Activated CD4-positive, alpha-beta T cell treated with anti-CD3 and anti-CD28 coated beads, Interleukin-2, amount 10 ng/mL, durations not matched to agents 24 days and 14 days (primary cell): ENCODE measurements at regions not wholly inside any gene's neighbourhood (a gene's known extent, or its start where the extent isn't known, plus 50 kb on each side); places are given as distances from the start of the nearest gene placed in this dataset.

Experiments
- DNase-seq: peaks from one replicate; pipeline ENCODE4 v3.0.0; 2022
- H3K27ac Mint-ChIP-seq: one replicate; pipeline ENCODE4 v1.8.0; 2022; ENCODE audit warnings: mild to moderate bottlenecking, mixed read lengths
- H3K27me3 Mint-ChIP-seq: one replicate; pipeline ENCODE4 v1.8.0; 2022; ENCODE audit warnings: mixed read lengths
- H3K36me3 Mint-ChIP-seq: one replicate; pipeline ENCODE4 v1.8.0; 2022; ENCODE audit warnings: low read depth, mild to moderate bottlenecking, mixed read lengths
- H3K4me1 Mint-ChIP-seq: one replicate; pipeline ENCODE4 v1.8.0; 2021; ENCODE audit warnings: mixed read lengths
- H3K4me3 Mint-ChIP-seq: one replicate; pipeline ENCODE4 v1.8.0; 2022; ENCODE audit warnings: mild to moderate bottlenecking, moderate library complexity, mixed read lengths
- H3K9me3 Mint-ChIP-seq: one replicate; pipeline ENCODE4 v1.8.0; 2021; ENCODE audit warnings: mixed read lengths
- intact Hi-C: fragments of 100-400 bp; cut with micrococcal nuclease; formaldehyde crosslinking; loops from one replicate; pipeline ENCODE4 v1.15.1; 2023

GRCh38 chr6:170018936-170019817 lies 267.8 kb downstream of the ERMARD start:
- no peak for DNase-seq
- Mint-ChIP-seq H3K27me3 (peaks cover 23% of the 10 kb centered on the region), H3K4me1 (no peaks in the 10 kb centered on the region), H3K9me3 (no peaks in the 10 kb centered on the region), H3K27ac (no peak overlapping the region), H3K4me3 (no peak overlapping the region), H3K36me3 (no peaks in the 10 kb centered on the region)
- intact Hi-C loops, result no loop called here

- no peaks in the 10 kb centered on the region for H3K36me3 Mint-ChIP-seq
- no peak overlapping the region for H3K4me3 Mint-ChIP-seq
- no peak for DNase-seq
- intact Hi-C loops, result no loop called here
- H3K27me3 Mint-ChIP-seq, result peaks cover 27% of the 10 kb centered on the region
- H3K9me3 Mint-ChIP-seq, result no peaks in the 10 kb centered on the region
- no peaks in the 10 kb centered on the region for H3K4me1 Mint-ChIP-seq
- H3K27ac Mint-ChIP-seq, result no peak overlapping the region
Measured at GRCh38 chr6:170018422-170018935, 267.1 kb downstream of the ERMARD start.

GRCh38 chr6:170017603-170018320 lies 266.3 kb downstream of the ERMARD start:
- no peak for DNase-seq
- no peaks in the 10 kb centered on the region for H3K9me3 Mint-ChIP-seq

GRCh38 chr6:170013815-170014214 lies 262.4 kb downstream of the ERMARD start:
- intact Hi-C loops, result no loop called here
- Mint-ChIP-seq H3K27ac (no peak overlapping the region), H3K4me3 (no peak overlapping the region)

More at GRCh38 chr6:170017603-170018320, 266.3 kb downstream of the ERMARD start:
- Mint-ChIP-seq H3K36me3 (no peaks in the 10 kb centered on the region), H3K4me3 (no peak overlapping the region), H3K4me1 (no peaks in the 10 kb centered on the region), H3K27me3 (peaks cover 31% of the 10 kb centered on the region), H3K27ac (no peak overlapping the region)
- intact Hi-C loops, result no loop called here

DNA sequence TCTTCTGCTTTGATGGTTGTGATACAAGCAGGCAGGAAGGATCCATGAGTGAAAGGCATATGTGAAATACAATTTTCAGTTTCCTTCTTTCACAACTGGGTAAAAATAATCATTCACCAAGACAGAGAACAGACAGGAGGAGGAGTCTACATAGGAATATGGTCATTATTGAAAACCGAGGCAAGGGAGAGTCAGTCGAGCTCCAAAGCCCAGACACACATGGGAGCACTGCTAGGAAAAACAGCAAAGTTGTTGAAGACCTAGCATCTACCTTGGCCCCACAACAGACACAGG lies 260.6 kb downstream of the ERMARD start:
- Mint-ChIP-seq H3K27me3 (peaks cover 18% of the 10 kb centered on the region), H3K4me1 (no peaks in the 10 kb centered on the region), H3K27ac (no peak overlapping the region), H3K36me3 (no peaks in the 10 kb centered on the region), H3K9me3 (no peaks in the 10 kb centered on the region), H3K4me3 (no peak overlapping the region)
- DNase-seq, result no peak
- intact Hi-C loops, result no loop called here

More at GRCh38 chr6:170013815-170014214, 262.4 kb downstream of the ERMARD start:
- Mint-ChIP-seq H3K9me3 (no peaks in the 10 kb centered on the region), H3K36me3 (no peaks in the 10 kb centered on the region), H3K4me1 (no peaks in the 10 kb centered on the region), H3K27me3 (peaks cover 23% of the 10 kb centered on the region)
- no peak for DNase-seq

GRCh38 chr6:170011204-170012036 lies 260.0 kb downstream of the ERMARD start:
- intact Hi-C loops, result no loop called here
- Mint-ChIP-seq H3K9me3 (no peaks in the 10 kb centered on the region), H3K4me1 (no peaks in the 10 kb centered on the region), H3K27me3 (peaks cover 17% of the 10 kb centered on the region), H3K36me3 (no peaks in the 10 kb centered on the region), H3K4me3 (no peak overlapping the region), H3K27ac (no peak overlapping the region)
- no peak for DNase-seq

DNA sequence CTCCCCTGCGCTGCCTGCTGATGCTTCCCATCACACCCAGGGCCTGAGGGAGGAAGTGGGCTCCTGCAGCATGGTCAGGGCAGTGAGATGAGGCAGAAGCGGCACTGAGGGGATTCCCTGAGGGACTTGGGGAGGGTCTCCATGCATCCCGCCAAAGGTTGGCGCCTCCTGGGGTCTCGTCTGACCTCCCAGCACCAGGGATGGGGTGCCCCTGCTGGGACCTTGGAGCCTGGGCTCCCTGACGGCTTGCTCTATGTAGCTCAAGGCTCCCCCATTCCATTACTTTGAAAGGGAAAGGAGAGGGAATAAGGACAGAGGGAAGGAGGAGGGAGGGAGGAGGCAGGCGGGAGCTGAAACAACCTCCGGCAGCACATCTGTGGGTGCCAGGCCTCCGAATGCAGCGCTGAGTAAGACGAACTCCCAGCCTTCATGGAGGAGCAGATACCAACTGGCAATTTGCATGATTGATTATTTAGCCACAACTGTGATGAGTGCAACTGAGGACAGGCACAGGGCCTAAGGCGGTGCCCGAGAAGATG lies 259.3 kb downstream of the ERMARD start:
- intact Hi-C loops, result no loop called here
- Mint-ChIP-seq H3K27me3 (peaks cover 17% of the 10 kb centered on the region), H3K27ac (no peak overlapping the region), H3K9me3 (peaks cover under 1% of the 10 kb centered on the region), H3K4me3 (no peak overlapping the region), H3K4me1 (no peaks in the 10 kb centered on the region), H3K36me3 (no peaks in the 10 kb centered on the region)
- DNase-seq, result no peak

GRCh38 chr6:170008294-170008785 lies 256.9 kb downstream of the ERMARD start:
- H3K36me3 Mint-ChIP-seq, result no peaks in the 10 kb centered on the region
- H3K9me3 Mint-ChIP-seq, result peaks cover 8% of the 10 kb centered on the region
- intact Hi-C loops, result no loop called here
- no peaks in the 10 kb centered on the region for H3K4me1 Mint-ChIP-seq
- DNase-seq, result no peak
- peaks cover 7% of the 10 kb centered on the region for H3K27me3 Mint-ChIP-seq
- no peak overlapping the region for H3K4me3 Mint-ChIP-seq
- H3K27ac Mint-ChIP-seq, result no peak overlapping the region

DNA sequence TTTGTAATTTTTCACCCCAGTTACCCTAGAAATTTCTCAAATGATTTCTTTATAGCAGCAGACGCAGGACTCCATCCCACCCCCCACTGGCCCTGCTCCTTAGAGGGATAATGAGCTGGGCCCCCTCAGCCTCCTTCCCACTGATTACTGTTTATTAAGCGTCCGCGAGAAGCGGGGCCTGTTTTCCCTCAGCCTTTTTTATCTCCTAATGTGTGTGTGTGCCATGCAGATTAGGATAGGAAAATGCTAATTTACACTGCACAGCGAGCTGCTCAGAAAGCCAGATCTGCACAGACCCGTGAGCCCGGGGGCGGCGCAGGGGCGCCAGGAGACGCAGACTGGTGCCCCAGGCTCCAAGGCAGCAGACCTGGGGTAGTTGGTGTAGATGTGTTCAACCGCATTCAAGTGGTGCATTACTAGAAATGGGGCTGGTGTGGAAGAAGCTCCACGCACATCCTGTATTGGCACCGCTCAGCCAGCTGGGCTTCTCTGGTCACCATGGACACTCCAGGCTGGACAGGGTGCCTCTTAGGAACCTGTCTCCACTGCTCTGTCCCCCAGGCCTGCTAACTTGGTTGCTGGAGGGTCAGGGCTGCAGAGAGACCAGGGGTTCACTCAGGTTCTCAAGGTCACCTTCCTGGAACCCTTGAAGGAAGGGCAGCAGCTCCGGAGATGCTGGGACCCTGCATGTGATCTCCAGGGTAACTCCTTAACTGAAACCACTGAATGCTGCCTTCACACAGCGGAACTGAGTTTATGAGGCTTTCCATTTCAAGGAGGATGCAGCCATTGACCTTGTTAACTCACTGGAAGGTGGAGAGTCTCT lies 256.3 kb downstream of the ERMARD start:
- H3K36me3 Mint-ChIP-seq, result no peaks in the 10 kb centered on the region
- peaks cover 2% of the 10 kb centered on the region for H3K27me3 Mint-ChIP-seq
- DNase-seq, result no peak
- intact Hi-C loops, result no loop called here
- no peak overlapping the region for H3K27ac Mint-ChIP-seq
- no peaks in the 10 kb centered on the region for H3K4me1 Mint-ChIP-seq
- H3K9me3 Mint-ChIP-seq, result peaks cover 8% of the 10 kb centered on the region
- no peak overlapping the region for H3K4me3 Mint-ChIP-seq

DNA sequence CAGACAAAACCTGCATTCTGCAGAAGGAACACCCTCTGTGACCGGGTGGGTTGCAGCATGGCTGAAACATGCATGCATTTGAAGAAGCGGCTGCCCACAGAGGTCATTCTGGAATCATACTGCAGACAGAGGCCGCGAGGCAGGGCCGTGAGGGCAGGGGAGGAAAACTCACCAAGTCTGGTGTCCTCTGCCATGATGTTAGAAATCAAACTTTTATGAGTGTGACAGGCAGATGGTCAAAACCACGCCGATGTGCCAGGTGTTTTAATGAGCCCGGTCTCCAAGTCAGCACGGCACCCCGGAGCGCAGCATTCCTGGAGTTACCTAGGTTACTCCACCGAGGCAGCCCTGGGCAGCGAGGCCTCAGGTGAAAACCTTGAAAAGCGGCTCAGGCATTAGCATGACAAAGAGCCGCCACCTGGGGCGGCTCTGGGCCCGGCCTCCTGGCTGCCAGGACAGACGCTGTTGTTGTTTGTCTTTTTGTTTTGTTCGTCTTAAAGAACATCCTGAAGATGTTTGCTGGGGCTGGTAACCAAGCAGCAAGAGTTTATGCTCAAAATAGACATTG lies 255.6 kb downstream of the ERMARD start:
- Mint-ChIP-seq H3K4me1 (no peaks in the 10 kb centered on the region), H3K27ac (no peak overlapping the region), H3K36me3 (no peaks in the 10 kb centered on the region), H3K9me3 (peaks cover 13% of the 10 kb centered on the region), H3K27me3 (no peaks in the 10 kb centered on the region), H3K4me3 (no peak overlapping the region)
- intact Hi-C loops, result no loop called here
- DNase-seq, result no peak

DNA sequence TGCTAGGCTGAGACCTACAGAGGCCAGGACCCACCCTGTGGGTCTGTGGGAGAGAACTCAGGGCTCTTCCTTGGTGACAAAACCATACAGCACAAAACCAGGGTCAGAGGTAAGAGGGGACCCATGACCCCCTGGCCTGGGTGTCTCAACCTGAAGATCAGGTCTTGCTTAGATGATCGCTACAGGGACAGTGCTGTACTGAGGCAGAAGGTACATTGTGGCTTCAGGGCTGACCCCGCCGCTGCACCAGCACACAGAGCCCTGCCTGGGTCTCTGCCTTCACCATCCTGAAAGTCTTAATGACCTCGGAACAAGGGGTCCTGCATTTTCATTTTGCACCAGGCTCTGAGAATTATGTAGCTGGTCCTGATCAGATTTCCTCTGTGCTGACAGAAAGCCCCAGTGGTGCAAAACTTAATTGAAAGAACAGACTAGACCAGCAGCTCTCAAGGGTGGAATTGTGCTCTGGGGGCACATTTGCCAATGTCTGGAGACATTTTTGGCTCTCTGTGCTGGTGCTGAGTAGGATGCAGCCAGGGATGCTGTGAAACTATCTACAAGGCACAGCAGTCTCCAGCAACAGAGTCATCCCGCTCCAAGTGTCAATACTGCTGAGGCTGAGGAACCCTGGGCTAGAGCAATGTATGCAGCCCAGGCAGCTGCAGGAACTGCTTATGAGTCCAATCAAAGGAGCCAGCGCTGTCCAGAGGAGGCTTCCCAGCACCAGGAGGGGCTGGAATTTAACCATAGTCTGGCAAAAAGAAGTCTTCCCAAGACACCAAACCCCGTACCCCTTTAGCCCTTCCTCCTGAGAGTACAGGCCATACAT lies 254.9 kb downstream of the ERMARD start:
- Mint-ChIP-seq H3K27ac (no peak overlapping the region), H3K9me3 (peaks cover 13% of the 10 kb centered on the region), H3K36me3 (no peaks in the 10 kb centered on the region), H3K27me3 (no peaks in the 10 kb centered on the region), H3K4me1 (no peaks in the 10 kb centered on the region), H3K4me3 (no peak overlapping the region)
- DNase-seq, result no peak
- intact Hi-C loops, result no loop called here

- Mint-ChIP-seq H3K27ac (no peak overlapping the region), H3K4me1 (no peaks in the 10 kb centered on the region), H3K27me3 (no peaks in the 10 kb centered on the region), H3K36me3 (no peaks in the 10 kb centered on the region), H3K9me3 (peaks cover 13% of the 10 kb centered on the region), H3K4me3 (no peak overlapping the region)
- intact Hi-C loops, result no loop called here
- no peak for DNase-seq
Measured at GRCh38 chr6:170005665-170006064, 254.2 kb downstream of the ERMARD start.
